AG10803 (cell line): ENCODE measurements at regions not wholly inside any gene's neighbourhood (a gene's known extent, or its start where the extent isn't known, plus 50 kb on each side); places are given as distances from the start of the nearest gene placed in this dataset.

Experiments used
- DNase-seq: peaks from one replicate; pipeline ENCODE4 v3.0.0; 2010; ENCODE audit warnings: low read depth
- H3K4me3 ChIP-seq: 2 replicates; pipeline ENCODE4 v1.5.1; 2011; ENCODE audit warnings: mild to moderate bottlenecking, low read length, control low read depth
- CTCF ChIP-seq: conservative IDR thresholded peaks from 2 replicates; pipeline ENCODE4 v1.5.1; 2011; ENCODE audit warnings: mild to moderate bottlenecking, low read length, control low read depth, inconsistent platforms

- TF ChIP-seq CTCF = no peak
- no peak for DNase-seq
- no peak overlapping the region for H3K4me3 ChIP-seq
Measured at GRCh38 chr2:200218645-200219044, 87.8 kb upstream of the SPATS2L start.

GRCh38 chr2:200219309-200220113 is 87.0 kb upstream of the SPATS2L start:
- H3K4me3 ChIP-seq = no peak overlapping the region
- TF ChIP-seq CTCF = no peak
- no peak for DNase-seq

GRCh38 chr2:200220251-200220650 is 86.2 kb upstream of the SPATS2L start:
- H3K4me3 ChIP-seq = no peak overlapping the region
- peak; percentile 13 for DNase-seq
- TF ChIP-seq CTCF = no peak

GRCh38 chr2:200221055-200221955 is 85.2 kb upstream of the SPATS2L start:
- no peak overlapping the region for H3K4me3 ChIP-seq
- DNase-seq = no peak
- TF ChIP-seq CTCF = no peak

GRCh38 chr2:200222791-200223190 is 83.7 kb upstream of the SPATS2L start:
- no peak overlapping the region for H3K4me3 ChIP-seq
- DNase-seq = no peak
- no peak for TF ChIP-seq CTCF

- H3K4me3 ChIP-seq = no peak overlapping the region
- peak; percentile 82 for DNase-seq
- TF ChIP-seq CTCF = no peak
Measured at GRCh38 chr2:200223205-200223784, 83.2 kb upstream of the SPATS2L start.
